ENCODE measurements at regions not wholly inside any gene's neighbourhood (a gene's known extent, or its start where the extent isn't known, plus 50 kb on each side); places are given as distances from the start of the nearest gene placed in this dataset.

- TF ChIP-seq POLR2A (IDR thresholded peaks at IDR 0.05) (no peak), EP300 (IDR thresholded peaks at IDR 0.05) (no peak)
Observed at GRCh38 chr2:145653553-145653952, 1133.6 kb upstream of the ZEB2 start.
